Activated CD8-positive, alpha-beta T cell treated with anti-CD3 and anti-CD28 coated beads for 36 hours (primary cell): ENCODE measurements at regions not wholly inside any gene's neighbourhood (a gene's known extent, or its start where the extent isn't known, plus 50 kb on each side); places are given as distances from the start of the nearest gene placed in this dataset.
"Not testable (repeated sequence)": the region's sequence is repeated elsewhere in the genome, so short reads cannot be mapped to it uniquely, and the experiment has no call there.

ENCODE experiments used
- ATAC-seq: fragments of 200-7000 bp; cut with Tn5 transposase; one replicate; pipeline ENCODE4 v1.10.0; 2021; ENCODE audit warnings: mild to moderate bottlenecking, moderate library complexity
- CTCF ChIA-PET: fragments of 350-600 bp; sonication (Branson Sonifier 250); formaldehyde crosslinking; loops from one replicate; lab custom pipeline; 2021; ENCODE audit warnings: antibody characterized with exemption; lab: Charles Lee
- POLR2A ChIA-PET: fragments of 350-600 bp; sonication (Branson Sonifier 250); formaldehyde crosslinking; loops from one replicate; lab custom pipeline; 2021; ENCODE audit warnings: antibody characterized with exemption; lab: Charles Lee
- DNase-seq: peaks from one replicate; pipeline ENCODE4 v3.0.0-alpha.2; 2020
- H3K27ac Mint-ChIP-seq: one replicate; pipeline ENCODE4 v1.8.0; 2021; ENCODE audit warnings: mild to moderate bottlenecking, mixed read lengths
- H3K27me3 Mint-ChIP-seq: one replicate; pipeline ENCODE4 v1.8.0; 2021; ENCODE audit warnings: mixed read lengths
- H3K36me3 Mint-ChIP-seq: one replicate; pipeline ENCODE4 v1.8.0; 2021; ENCODE audit warnings: low read depth, mixed read lengths
- H3K4me1 Mint-ChIP-seq: one replicate; pipeline ENCODE4 v1.8.0; 2021; ENCODE audit warnings: low read depth, mixed read lengths
- H3K4me3 Mint-ChIP-seq: one replicate; pipeline ENCODE4 v1.8.0; 2021; ENCODE audit warnings: mild to moderate bottlenecking, moderate library complexity, mixed read lengths
- H3K9me3 Mint-ChIP-seq: one replicate; pipeline ENCODE4 v1.8.0; 2021; ENCODE audit warnings: mixed read lengths
- CTCF ChIP-seq: fragments of 200-600 bp; IDR thresholded peaks from one replicate; pipeline ENCODE4 v1.8.0; 2022; ENCODE audit warnings: antibody characterized with exemption, mild to moderate bottlenecking
- intact Hi-C: fragments of 100-400 bp; cut with micrococcal nuclease; formaldehyde crosslinking; loops from one replicate; pipeline ENCODE4 v1.10.0; 2022

DNA sequence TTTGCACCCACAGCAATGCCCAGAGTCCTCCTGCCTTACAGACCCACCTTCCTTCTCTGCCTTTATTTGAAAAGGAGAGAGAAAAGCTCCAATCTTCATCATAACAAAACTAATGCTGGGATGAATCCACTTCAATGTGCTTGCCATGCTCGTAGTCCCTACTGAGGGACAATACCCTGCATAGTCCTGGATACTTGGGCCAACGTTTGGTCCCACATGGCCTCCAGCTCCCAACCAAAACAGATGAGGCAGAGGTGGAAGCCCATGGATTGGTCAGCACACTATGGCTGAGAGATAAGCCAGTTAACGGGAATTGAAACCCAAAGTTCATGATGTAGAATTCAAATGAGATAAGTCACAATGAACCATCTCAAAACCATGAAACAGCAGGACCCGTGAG is 115.8 kb downstream of the KBTBD2 start:
- POLR2A ChIA-PET, CTCF ChIA-PET, H3K4me1 Mint-ChIP-seq, DNase-seq, H3K27ac Mint-ChIP-seq, intact Hi-C loops, H3K9me3 Mint-ChIP-seq, H3K4me3 Mint-ChIP-seq, ATAC-seq, H3K36me3 Mint-ChIP-seq: not testable (repeated sequence)
- H3K27me3 Mint-ChIP-seq: peaks cover 20% of the 10 kb centered on the region

GRCh38 chr7:32774541-32774951 is 117.0 kb downstream of the KBTBD2 start:
- H3K4me1 Mint-ChIP-seq: no peaks in the 10 kb centered on the region
- ATAC-seq: no peak
- no peak overlapping the region for H3K27ac Mint-ChIP-seq
- no peaks in the 10 kb centered on the region for H3K36me3 Mint-ChIP-seq
- no peak for TF ChIP-seq CTCF
- CTCF ChIA-PET: no interaction called here
- DNase-seq: no peak
- intact Hi-C loops: no loop called here
- H3K27me3 Mint-ChIP-seq: peaks cover 20% of the 10 kb centered on the region
- POLR2A ChIA-PET: no interaction called here
- no peaks in the 10 kb centered on the region for H3K9me3 Mint-ChIP-seq
- no peak overlapping the region for H3K4me3 Mint-ChIP-seq

GRCh38 chr7:32768866-32769510 is 122.6 kb downstream of the KBTBD2 start:
- intact Hi-C loops, CTCF ChIA-PET: not testable (repeated sequence)

GRCh38 chr7:32768338-32768737 is 123.2 kb downstream of the KBTBD2 start:
- CTCF ChIA-PET: interaction anchor here (2.3 kb wide), 1 partner anchor 339 kb away, joined by 9 read pairs; no protein-coding TSS in a partner anchor
- intact Hi-C loops, ATAC-seq: not testable (repeated sequence)

More at GRCh38 chr7:32768866-32769510, 122.6 kb downstream of the KBTBD2 start:
- H3K9me3 Mint-ChIP-seq, H3K36me3 Mint-ChIP-seq, H3K4me1 Mint-ChIP-seq, DNase-seq, H3K4me3 Mint-ChIP-seq, H3K27ac Mint-ChIP-seq, POLR2A ChIA-PET, ATAC-seq: not testable (repeated sequence)
- H3K27me3 Mint-ChIP-seq: peaks cover 28% of the 10 kb centered on the region

GRCh38 chr7:32765649-32766251 is 125.8 kb downstream of the KBTBD2 start:
- H3K27ac Mint-ChIP-seq, ATAC-seq, intact Hi-C loops, DNase-seq, H3K4me3 Mint-ChIP-seq, H3K36me3 Mint-ChIP-seq, POLR2A ChIA-PET, H3K9me3 Mint-ChIP-seq: not testable (repeated sequence)
- Mint-ChIP-seq H3K4me1 (peaks cover 13% of the 10 kb centered on the region), H3K27me3 (peaks cover 41% of the 10 kb centered on the region)
- TF ChIP-seq CTCF: peak; percentile 62
- CTCF ChIA-PET: interaction anchor here (1.0 to 2.3 kb wide), 5 partner anchors 80 to 1168 kb away, joined by 3 to 12 read pairs (median 4); no protein-coding TSS in a partner anchor

More at GRCh38 chr7:32768338-32768737, 123.2 kb downstream of the KBTBD2 start:
- DNase-seq, H3K4me1 Mint-ChIP-seq, POLR2A ChIA-PET, H3K4me3 Mint-ChIP-seq, H3K27ac Mint-ChIP-seq, H3K9me3 Mint-ChIP-seq, H3K36me3 Mint-ChIP-seq: not testable (repeated sequence)
- H3K27me3 Mint-ChIP-seq: peaks cover 29% of the 10 kb centered on the region

GRCh38 chr7:32765185-32765584 is 126.4 kb downstream of the KBTBD2 start:
- peaks cover 43% of the 10 kb centered on the region for H3K27me3 Mint-ChIP-seq
- CTCF ChIA-PET: interaction anchor here (1.0 to 1.6 kb wide), 3 partner anchors 275 to 1168 kb away, joined by 3 to 12 read pairs (median 3); no protein-coding TSS in a partner anchor

More at GRCh38 chr7:32765185-32765584, 126.4 kb downstream of the KBTBD2 start:
- Mint-ChIP-seq H3K27ac (no peak overlapping the region), H3K4me3 (no peak overlapping the region), H3K4me1 (peaks cover 13% of the 10 kb centered on the region), H3K36me3 (no peaks in the 10 kb centered on the region), H3K9me3 (no peaks in the 10 kb centered on the region)
- DNase-seq (no peak), ATAC-seq (no peak)
- no peak for TF ChIP-seq CTCF
- intact Hi-C loops: no loop called here
- POLR2A ChIA-PET: no interaction called here
